ENCODE measurements at regions not wholly inside any gene's neighbourhood (a gene's known extent, or its start where the extent isn't known, plus 50 kb on each side); places are given as distances from the start of the nearest gene placed in this dataset.

DNA sequence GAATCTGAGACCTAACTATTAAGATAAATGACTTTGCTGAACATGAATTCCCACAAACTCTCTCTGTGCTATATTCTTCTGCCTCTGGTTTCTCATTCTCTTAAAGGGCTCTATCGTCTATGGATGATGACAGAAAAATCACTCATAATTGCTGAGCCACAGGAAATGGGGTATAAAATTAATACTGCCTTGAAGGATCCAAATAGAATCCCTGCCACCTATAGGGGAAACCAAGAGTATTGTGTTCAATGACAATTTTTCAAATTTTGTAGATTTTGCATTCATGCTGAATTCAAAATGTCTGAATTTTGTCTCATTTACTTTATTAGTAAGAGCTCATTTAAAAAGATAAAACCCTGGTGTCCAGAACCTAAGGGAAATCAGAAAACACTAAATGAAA lies 235.8 kb downstream of the RBM43 start:
- no peak for DNase-seq (ENCODE audit: extremely low read depth, low read depth)
- H3K4me3 ChIP-seq (replicated peaks; ENCODE audit: low read depth, low read length): no peak overlapping the region
- TF ChIP-seq, protein P1, sequence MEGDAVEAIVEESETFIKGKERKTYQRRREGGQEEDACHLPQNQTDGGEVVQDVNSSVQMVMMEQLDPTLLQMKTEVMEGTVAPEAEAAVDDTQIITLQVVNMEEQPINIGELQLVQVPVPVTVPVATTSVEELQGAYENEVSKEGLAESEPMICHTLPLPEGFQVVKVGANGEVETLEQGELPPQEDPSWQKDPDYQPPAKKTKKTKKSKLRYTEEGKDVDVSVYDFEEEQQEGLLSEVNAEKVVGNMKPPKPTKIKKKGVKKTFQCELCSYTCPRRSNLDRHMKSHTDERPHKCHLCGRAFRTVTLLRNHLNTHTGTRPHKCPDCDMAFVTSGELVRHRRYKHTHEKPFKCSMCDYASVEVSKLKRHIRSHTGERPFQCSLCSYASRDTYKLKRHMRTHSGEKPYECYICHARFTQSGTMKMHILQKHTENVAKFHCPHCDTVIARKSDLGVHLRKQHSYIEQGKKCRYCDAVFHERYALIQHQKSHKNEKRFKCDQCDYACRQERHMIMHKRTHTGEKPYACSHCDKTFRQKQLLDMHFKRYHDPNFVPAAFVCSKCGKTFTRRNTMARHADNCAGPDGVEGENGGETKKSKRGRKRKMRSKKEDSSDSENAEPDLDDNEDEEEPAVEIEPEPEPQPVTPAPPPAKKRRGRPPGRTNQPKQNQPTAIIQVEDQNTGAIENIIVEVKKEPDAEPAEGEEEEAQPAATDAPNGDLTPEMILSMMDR (IDR thresholded peaks at IDR 0.05; ENCODE audit: low read depth, low read length, missing control alignments): no peak

DNA sequence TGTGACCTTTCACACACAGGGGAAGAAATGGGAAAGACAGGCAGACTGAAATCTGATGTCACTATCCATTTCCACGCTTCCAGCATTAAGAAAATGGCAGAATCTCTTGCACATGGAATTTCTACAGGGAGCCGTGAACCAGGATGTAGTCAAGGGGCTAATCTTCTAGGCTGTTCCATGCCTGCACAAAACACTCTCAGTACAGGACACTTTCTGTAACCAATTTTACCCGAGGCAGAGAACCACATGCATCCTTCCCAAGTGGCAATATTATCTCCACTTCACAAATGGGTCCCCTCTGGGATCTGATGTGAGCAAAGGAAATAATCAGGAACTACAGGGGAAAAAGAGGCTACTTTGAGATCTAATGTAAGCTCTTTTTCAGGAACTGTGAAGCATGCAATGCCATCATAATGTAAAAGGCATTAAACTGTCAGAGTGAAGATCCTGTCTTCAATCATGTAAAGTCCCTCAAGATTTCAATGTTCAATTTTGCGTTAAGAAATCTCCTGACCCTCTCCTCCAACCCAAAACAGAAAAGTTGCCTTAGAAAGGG lies 236.9 kb downstream of the RBM43 start:
- TF ChIP-seq, protein P1 (IDR thresholded peaks at IDR 0.05; ENCODE audit: low read depth, low read length, missing control alignments): no peak
- DNase-seq (ENCODE audit: extremely low read depth, low read depth): no peak
- H3K4me3 ChIP-seq (replicated peaks; ENCODE audit: low read depth, low read length): no peak overlapping the region

GRCh38 chr2:151021747-151022452 lies 239.8 kb downstream of the RBM43 start:
- H3K4me3 ChIP-seq (replicated peaks; ENCODE audit: low read depth, low read length): no peak overlapping the region
- TF ChIP-seq, protein P1 (IDR thresholded peaks at IDR 0.05; ENCODE audit: low read depth, low read length, missing control alignments): no peak

DNA sequence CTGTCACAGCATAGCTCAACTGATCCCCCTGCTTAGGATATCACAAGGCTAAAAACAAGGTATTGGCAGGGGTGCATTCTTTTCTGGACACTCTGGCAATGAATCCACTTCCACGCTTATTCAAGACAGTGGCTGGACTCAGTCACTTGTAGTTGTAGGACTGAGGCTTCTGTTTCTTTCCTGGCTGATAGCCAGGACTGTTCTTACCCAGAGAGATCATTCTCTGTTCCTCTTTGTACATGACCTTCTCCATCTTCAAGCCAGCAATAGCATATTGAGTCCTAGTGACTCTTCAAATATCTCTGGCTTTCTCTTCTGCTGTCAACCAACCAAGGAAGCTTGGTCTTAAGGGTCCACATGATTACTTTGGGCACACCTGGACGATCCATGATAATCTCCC lies 241.3 kb downstream of the RBM43 start:
- TF ChIP-seq, protein P1 (IDR thresholded peaks at IDR 0.05; ENCODE audit: low read depth, low read length, missing control alignments): no peak
- no peak overlapping the region for H3K4me3 ChIP-seq (replicated peaks; ENCODE audit: low read depth, low read length)
- no peak for DNase-seq (ENCODE audit: extremely low read depth, low read depth)

More at GRCh38 chr2:151021747-151022452, 239.8 kb downstream of the RBM43 start:
- no peak for DNase-seq (ENCODE audit: extremely low read depth, low read depth)

- DNase-seq (ENCODE audit: extremely low read depth, low read depth): no peak
- TF ChIP-seq, protein P1 (IDR thresholded peaks at IDR 0.05; ENCODE audit: low read depth, low read length, missing control alignments): no peak
- no peak overlapping the region for H3K4me3 ChIP-seq (replicated peaks; ENCODE audit: low read depth, low read length)
Observed at GRCh38 chr2:151009437-151010175, 252.1 kb downstream of the RBM43 start.

DNA sequence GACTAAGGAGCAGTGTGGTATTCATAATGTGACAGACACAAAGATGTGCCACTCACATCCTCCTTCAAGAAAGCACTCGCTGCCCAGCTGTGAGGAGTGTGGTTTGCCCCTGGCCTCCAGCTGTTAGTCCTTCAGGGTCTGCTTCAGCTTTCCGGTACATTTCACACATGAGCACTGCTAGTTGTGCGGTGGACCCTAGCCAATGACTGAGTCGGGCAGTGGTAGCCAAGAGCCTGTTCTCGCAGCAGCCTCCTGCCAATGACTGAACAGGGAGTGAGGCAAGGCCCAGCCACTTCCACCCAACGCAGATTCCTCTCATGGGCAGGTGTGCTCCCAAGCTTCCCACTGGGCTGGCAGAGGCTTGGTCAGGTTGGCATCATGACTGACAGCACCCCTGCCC lies 254.3 kb downstream of the RBM43 start:
- no peak overlapping the region for H3K4me3 ChIP-seq (replicated peaks; ENCODE audit: low read depth, low read length)
- no peak for DNase-seq (ENCODE audit: extremely low read depth, low read depth)
- TF ChIP-seq, protein P1 (IDR thresholded peaks at IDR 0.05; ENCODE audit: low read depth, low read length, missing control alignments): no peak
